ENCODE measurements at regions not wholly inside any gene's neighbourhood (a gene's known extent, or its start where the extent isn't known, plus 50 kb on each side); places are given as distances from the start of the nearest gene placed in this dataset.

DNA sequence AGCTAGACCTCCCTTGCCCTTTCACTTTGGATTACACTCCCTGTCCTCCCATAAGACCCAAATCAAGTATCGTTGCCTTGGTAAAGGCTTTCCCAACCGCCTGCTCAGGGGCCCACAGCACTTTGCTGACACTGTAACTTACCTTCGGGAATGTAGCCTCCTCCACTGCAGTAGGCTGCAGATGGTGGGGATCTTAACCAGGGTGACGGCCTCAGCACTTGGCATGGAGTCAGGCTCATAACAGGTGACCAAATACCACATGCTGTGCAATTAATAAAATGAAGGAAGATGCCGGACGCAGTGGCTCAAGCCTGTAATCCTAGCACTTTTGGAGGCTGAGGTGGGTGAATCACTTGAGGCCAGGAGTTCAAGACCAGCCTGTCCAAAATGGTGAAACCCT lies 88.7 kb upstream of the IRF2BP2 start:
- no peak overlapping the region for H3K4me3 ChIP-seq (ENCODE audit: low read depth, low read length)
- TF ChIP-seq, protein P1, sequence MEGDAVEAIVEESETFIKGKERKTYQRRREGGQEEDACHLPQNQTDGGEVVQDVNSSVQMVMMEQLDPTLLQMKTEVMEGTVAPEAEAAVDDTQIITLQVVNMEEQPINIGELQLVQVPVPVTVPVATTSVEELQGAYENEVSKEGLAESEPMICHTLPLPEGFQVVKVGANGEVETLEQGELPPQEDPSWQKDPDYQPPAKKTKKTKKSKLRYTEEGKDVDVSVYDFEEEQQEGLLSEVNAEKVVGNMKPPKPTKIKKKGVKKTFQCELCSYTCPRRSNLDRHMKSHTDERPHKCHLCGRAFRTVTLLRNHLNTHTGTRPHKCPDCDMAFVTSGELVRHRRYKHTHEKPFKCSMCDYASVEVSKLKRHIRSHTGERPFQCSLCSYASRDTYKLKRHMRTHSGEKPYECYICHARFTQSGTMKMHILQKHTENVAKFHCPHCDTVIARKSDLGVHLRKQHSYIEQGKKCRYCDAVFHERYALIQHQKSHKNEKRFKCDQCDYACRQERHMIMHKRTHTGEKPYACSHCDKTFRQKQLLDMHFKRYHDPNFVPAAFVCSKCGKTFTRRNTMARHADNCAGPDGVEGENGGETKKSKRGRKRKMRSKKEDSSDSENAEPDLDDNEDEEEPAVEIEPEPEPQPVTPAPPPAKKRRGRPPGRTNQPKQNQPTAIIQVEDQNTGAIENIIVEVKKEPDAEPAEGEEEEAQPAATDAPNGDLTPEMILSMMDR (IDR thresholded peaks at IDR 0.05; ENCODE audit: low read depth, low read length, missing control alignments), result no peak
- no peak for DNase-seq (ENCODE audit: low read depth)
- in situ Hi-C loops (cut with HindIII; ENCODE audit: low sequenced_read_pairs), result no loop called here

DNA sequence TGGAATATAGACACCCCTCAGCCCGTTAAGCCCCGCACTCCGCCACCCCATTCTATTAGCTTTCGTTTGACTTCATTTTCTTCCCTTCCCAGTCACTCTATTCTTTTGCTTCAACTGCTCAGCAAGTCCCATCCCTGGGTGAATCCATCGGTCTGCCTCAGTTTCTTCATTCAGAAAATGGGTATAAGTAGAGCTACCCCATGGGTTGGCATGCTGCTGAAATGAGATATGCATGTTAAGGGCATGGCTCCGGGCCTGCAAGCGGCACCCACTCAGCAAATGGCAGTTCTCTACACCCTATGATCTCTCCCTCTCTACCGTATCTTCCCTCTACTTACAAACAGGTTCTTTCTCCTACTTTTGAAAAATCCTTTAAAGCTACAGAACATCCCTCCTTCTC lies 87.8 kb upstream of the IRF2BP2 start:
- TF ChIP-seq, protein P1 (IDR thresholded peaks at IDR 0.05; ENCODE audit: low read depth, low read length, missing control alignments), result no peak
- in situ Hi-C loops (cut with HindIII; ENCODE audit: low sequenced_read_pairs), result no loop called here

DNA sequence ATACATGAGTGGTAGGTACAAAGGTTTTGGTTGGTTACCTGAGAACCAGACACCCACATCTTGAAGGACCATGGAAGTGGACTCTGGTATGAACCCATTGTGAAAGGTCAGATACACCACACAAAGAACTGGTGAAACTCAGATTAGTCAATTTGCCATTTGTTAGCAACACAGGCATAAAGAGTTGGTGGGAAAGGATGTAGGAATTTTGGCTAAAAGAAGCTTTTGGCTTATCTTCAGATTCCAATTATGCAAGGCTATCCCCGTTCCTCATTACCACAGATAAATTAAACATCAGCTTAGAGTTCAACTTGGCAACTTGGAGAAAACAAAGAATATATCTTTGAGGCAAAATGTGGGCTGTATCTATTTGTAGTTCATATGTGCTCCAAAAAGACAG lies 87.0 kb upstream of the IRF2BP2 start:
- in situ Hi-C loops (cut with HindIII; ENCODE audit: low sequenced_read_pairs), result no loop called here
- TF ChIP-seq, protein P1 (IDR thresholded peaks at IDR 0.05; ENCODE audit: low read depth, low read length, missing control alignments), result no peak
- H3K4me3 ChIP-seq (ENCODE audit: low read depth, low read length), result no peak overlapping the region
- peak; percentile 57 for DNase-seq (ENCODE audit: low read depth)

More for the DNA sequence above, 87.8 kb upstream of the IRF2BP2 start:
- H3K4me3 ChIP-seq (ENCODE audit: low read depth, low read length), result no peak overlapping the region
- DNase-seq (ENCODE audit: low read depth), result no peak

DNA sequence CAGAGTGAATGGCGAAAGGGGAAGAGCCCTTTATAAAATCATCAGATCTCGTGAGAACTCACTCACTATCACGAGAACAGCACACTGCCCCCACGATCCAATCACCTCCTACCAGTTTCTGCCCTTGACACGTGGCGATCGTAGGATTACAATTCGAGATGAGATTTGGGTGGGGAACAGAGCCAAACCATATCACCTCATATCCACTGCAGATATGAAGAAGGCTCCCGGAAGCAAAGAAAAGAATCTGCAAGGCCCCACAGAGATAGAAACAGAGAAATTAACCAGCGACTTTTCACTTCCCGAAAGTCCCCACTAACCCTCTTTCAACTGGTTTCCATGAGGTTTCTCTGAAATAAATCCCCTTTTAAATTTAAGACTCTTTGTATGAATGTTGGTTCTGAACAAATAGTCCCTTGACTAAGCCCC lies 86.2 kb upstream of the IRF2BP2 start:
- no peak for DNase-seq (ENCODE audit: low read depth)
- no peak overlapping the region for H3K4me3 ChIP-seq (ENCODE audit: low read depth, low read length)
- TF ChIP-seq, protein P1 (IDR thresholded peaks at IDR 0.05; ENCODE audit: low read depth, low read length, missing control alignments), result no peak
- in situ Hi-C loops (cut with HindIII; ENCODE audit: low sequenced_read_pairs), result no loop called here

DNA sequence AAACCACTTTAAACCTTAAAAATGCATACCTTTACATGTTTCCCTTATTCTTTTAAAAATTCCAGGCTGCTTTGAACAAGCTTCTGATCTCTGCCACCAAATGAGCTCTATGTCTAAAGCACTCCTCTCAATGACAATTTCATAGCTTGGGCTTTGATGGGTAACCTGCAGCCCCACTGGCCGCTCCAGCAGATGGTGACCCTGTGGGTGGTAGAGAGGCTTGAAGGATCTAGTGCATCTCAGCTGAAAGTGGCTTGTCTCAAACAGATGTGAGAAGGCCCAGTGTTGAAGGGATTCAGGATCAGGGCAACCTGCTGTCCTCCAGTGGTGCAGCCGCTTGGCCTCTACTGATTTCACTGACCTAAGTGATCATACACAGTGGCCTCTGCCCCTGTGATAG lies 84.7 kb upstream of the IRF2BP2 start:
- in situ Hi-C loops (cut with HindIII; ENCODE audit: low sequenced_read_pairs), result no loop called here
- TF ChIP-seq, protein P1 (IDR thresholded peaks at IDR 0.05; ENCODE audit: low read depth, low read length, missing control alignments), result no peak
- H3K4me3 ChIP-seq (ENCODE audit: low read depth, low read length), result no peak overlapping the region
- DNase-seq (ENCODE audit: low read depth), result no peak

DNA sequence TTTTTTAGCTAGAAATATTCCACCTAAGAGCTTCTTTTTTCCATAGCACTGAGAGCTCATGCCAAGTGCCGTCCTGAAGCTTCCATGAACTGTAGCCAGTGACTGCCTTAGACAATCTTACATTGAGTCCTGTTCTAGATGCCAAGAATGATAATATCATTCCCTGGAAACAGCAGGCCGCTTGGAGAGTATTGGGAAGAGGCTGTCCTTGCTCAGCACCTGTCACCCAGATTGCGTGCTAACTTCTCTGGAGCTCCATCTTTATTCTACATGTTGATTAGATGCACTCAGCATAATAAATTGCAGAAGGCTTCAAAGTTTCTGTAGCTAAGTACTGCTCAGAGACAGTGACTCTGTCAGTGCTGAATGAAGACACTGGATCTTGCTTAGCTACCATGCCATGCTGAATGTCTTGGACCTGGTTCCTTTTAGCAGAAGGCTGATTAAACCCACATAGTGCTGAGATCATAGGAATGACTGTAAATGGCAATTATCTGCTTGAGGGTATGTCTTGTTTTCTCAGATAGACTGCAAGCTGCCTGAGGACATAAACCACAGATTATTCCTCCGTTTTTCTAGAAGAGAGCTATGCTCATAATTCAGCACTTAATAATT lies 83.1 kb upstream of the IRF2BP2 start:
- TF ChIP-seq, protein P1 (IDR thresholded peaks at IDR 0.05; ENCODE audit: low read depth, low read length, missing control alignments), result no peak
- no peak for DNase-seq (ENCODE audit: low read depth)
- in situ Hi-C loops (cut with HindIII; ENCODE audit: low sequenced_read_pairs), result no loop called here
- no peak overlapping the region for H3K4me3 ChIP-seq (ENCODE audit: low read depth, low read length)

Measured in astrocyte of the cerebellum (primary cell).